GM23338 (cell line): ENCODE measurements at regions not wholly inside any gene's neighbourhood (a gene's known extent, or its start where the extent isn't known, plus 50 kb on each side); places are given as distances from the start of the nearest gene placed in this dataset.

Experiments used
- CREB1 ChIP-seq: fragments of 250-450 bp; sonication (Bioruptor Pico); IDR thresholded peaks from 2 replicates; pipeline ENCODE4 v1.5.0; 2020; ENCODE audit warnings: low read depth, mild to moderate bottlenecking, moderate library complexity
- ETS1 ChIP-seq: IDR thresholded peaks from 2 replicates; pipeline ENCODE4 v1.6.1; 2016; ENCODE audit warnings: antibody characterized with exemption
- EZH2 ChIP-seq: fragments of 200-600 bp; sonication (generic); IDR thresholded peaks from one replicate; pipeline ENCODE4 v1.8.0; 2017; ENCODE audit warnings: antibody characterized with exemption, mild to moderate bottlenecking, low read depth; ENCODE audit not compliant: unreplicated experiment
- EZH2phosphoT487 ChIP-seq: fragments of 200-600 bp; sonication (generic); IDR thresholded peaks from one replicate; pipeline ENCODE4 v1.8.1; 2018; ENCODE audit warnings: antibody characterized with exemption; ENCODE audit not compliant: unreplicated experiment
- POLR2AphosphoS5 ChIP-seq: IDR thresholded peaks from 2 replicates; pipeline ENCODE4 v1.6.1; 2016; ENCODE audit warnings: antibody characterized with exemption, low read depth
- REST ChIP-seq: IDR thresholded peaks from one replicate; pipeline ENCODE4 v1.6.1; 2018; ENCODE audit warnings: antibody characterized with exemption; ENCODE audit not compliant: unreplicated experiment
- ZNF462 ChIP-seq: fragments of 250-450 bp; sonication (Bioruptor Pico); IDR thresholded peaks from 2 replicates; pipeline ENCODE4 v1.5.0; 2020; ENCODE audit warnings: mild to moderate bottlenecking, moderate library complexity
- TF ChIP-seq, protein P1 (sequence below), 2 experiments: fragments of 200-600 bp in 1 of 2; sonication (generic) in 1 of 2; conservative IDR thresholded peaks; 2 replicates each; pipeline versions ENCODE4 v1.5.1 to v1.6.1; 2016 to 2017; ENCODE audit warnings: antibody characterized with exemption in 2 of 2, low read depth in 2 of 2, mild to moderate bottlenecking in 2 of 2, moderate library complexity in 1 of 2

DNA sequence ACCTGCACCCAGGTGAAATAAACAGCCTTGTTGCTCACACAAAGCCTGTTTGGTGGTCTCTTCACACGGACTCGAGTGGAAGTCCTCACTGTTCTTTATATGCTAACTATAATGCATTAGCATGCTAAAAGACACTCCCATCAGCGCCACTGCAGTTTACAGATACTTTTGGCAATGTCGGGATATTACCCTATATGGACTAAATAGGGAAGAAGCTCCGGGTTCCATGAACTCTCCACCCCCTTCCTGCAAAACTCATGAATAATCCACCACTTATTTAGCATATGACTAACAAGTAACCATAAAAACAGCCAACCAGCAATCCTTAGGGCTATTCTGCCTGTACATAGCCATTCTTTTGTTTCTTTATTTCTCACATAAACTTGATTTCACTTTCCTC is 426.2 kb upstream of the PTPRD start:
- TF ChIP-seq, protein P1, sequence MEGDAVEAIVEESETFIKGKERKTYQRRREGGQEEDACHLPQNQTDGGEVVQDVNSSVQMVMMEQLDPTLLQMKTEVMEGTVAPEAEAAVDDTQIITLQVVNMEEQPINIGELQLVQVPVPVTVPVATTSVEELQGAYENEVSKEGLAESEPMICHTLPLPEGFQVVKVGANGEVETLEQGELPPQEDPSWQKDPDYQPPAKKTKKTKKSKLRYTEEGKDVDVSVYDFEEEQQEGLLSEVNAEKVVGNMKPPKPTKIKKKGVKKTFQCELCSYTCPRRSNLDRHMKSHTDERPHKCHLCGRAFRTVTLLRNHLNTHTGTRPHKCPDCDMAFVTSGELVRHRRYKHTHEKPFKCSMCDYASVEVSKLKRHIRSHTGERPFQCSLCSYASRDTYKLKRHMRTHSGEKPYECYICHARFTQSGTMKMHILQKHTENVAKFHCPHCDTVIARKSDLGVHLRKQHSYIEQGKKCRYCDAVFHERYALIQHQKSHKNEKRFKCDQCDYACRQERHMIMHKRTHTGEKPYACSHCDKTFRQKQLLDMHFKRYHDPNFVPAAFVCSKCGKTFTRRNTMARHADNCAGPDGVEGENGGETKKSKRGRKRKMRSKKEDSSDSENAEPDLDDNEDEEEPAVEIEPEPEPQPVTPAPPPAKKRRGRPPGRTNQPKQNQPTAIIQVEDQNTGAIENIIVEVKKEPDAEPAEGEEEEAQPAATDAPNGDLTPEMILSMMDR (conservative IDR thresholded peaks at IDR 0.05; ENCODE audit: low read depth in 2 of 2) = no peak
- TF ChIP-seq EZH2phosphoT487 (no peak), CREB1 (no peak), POLR2AphosphoS5 (no peak), EZH2 (no peak), REST (no peak), ZNF462 (no peak), ETS1 (no peak)
